ENCODE measurements at regions not wholly inside any gene's neighbourhood (a gene's known extent, or its start where the extent isn't known, plus 50 kb on each side); places are given as distances from the start of the nearest gene placed in this dataset.

DNA sequence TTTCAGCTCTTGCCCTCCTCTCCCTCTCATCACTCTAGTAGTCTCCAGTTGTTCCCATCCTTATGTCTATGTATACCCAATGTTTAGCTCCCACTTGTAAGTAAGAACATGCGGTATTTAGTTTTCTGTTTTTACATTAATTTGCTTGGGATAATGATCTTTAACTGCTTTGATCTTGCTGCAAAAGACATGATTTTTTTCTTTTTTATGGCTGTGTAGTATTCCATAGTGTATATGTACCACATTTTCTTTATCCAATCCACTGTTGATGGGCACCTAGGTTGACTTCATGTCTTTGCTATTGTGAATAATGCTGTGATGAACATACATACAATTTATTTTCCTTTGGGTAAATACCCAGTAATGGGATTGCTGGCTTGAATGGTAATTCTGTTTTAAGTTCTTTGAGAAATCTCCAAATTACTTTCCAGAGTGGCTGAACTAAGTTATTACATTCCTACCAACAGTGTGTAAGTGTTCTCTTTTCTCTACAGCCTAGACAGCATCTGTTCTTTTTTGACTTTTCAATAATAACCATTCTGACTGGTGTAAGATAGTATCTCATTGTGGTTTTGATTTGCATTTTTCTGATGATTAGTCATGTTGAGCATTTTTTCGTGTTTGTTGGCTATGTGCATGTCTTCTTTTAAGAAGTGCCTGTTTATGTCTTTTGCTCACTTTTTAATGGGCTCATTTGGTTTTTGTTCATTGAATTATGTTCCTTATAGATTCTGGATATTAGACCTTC is 179.6 kb upstream of the SLC39A10 start (continued):
- TF ChIP-seq ZNF75D (CRISPR knock-in tag; IDR thresholded peaks at IDR 0.05; ENCODE audit: borderline replicate concordance) (no peak), GATAD2A (CRISPR knock-in tag; IDR thresholded peaks at IDR 0.05) (no peak), ASH2L (IDR thresholded peaks at IDR 0.05; ENCODE audit: insufficient read length, low read depth, low read length) (no peak), CHD4 (IDR thresholded peaks at IDR 0.05; ENCODE audit: borderline replicate concordance, low read length) (no peak)

DNA sequence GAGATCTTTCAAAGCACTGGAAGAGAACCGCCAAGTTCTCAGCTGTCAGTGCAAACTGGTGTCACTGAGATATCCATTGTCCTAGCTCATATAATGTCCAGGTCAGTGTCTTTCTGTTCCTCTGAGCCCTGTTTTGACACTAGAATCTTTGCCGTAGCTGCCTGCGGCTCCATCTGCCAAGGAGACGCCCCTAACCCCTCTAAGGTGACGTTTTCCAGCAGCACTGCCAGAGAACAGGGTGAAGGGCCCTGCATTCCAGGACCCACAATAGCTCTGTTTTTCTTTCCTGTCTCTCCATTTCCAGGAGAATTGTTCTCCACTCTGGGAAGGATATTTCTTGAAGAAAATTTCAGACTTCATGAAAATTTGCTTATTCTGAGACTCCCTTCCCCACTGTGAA is 181.7 kb upstream of the SLC39A10 start:
- no peaks in the 10 kb centered on the region for H3K36me3 ChIP-seq (replicated peaks in 1 of 2; ENCODE audit: control insufficient read depth in 1 of 2, insufficient read depth in 2 of 2, low read length in 2 of 2)
- H3K79me2 ChIP-seq (ENCODE audit: insufficient read depth, low read length), result no peaks in the 10 kb centered on the region
- WGBS (ENCODE audit: low lambda C conversion rate), result 23% methylated on average over 5 of the region's 5 CpGs
- ChIA-PET POLR2A (no interaction called here), CTCF (ENCODE audit: low intra/inter-chr PET ratio, low total read pairs) (no interaction called here)
- ATAC-seq (no peak), DNase-seq (ENCODE audit: low spot score) (no peak), FAIRE-seq (no peak)
- TF ChIP-seq NR3C1 (CRISPR knock-in tag; IDR thresholded peaks at IDR 0.05) (no peak), MTF1 (CRISPR knock-in tag; IDR thresholded peaks at IDR 0.05) (no peak), ZNF790 (CRISPR knock-in tag; IDR thresholded peaks at IDR 0.05; ENCODE audit: borderline replicate concordance) (no peak)
- TF ChIP-seq, protein P1, sequence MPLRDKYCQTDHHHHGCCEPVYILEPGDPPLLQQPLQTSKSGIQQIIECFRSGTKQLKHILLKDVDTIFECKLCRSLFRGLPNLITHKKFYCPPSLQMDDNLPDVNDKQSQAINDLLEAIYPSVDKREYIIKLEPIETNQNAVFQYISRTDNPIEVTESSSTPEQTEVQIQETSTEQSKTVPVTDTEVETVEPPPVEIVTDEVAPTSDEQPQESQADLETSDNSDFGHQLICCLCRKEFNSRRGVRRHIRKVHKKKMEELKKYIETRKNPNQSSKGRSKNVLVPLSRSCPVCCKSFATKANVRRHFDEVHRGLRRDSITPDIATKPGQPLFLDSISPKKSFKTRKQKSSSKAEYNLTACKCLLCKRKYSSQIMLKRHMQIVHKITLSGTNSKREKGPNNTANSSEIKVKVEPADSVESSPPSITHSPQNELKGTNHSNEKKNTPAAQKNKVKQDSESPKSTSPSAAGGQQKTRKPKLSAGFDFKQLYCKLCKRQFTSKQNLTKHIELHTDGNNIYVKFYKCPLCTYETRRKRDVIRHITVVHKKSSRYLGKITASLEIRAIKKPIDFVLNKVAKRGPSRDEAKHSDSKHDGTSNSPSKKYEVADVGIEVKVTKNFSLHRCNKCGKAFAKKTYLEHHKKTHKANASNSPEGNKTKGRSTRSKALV (CRISPR knock-in tag; IDR thresholded peaks at IDR 0.05), result no peak
- intact Hi-C loops (cut with micrococcal nuclease; ENCODE audit: unreplicated experiment), result no loop called here
- H4K20me1 ChIP-seq (ENCODE audit: insufficient read depth, low read length), result no peaks in the 10 kb centered on the region
- H2AFZ ChIP-seq (ENCODE audit: low read length), result no peak overlapping the region
- H3K4me2 ChIP-seq (ENCODE audit: low read depth, low read length), result no peak overlapping the region
- in situ Hi-C loops (cut with HindIII; ENCODE audit: extremely low pct_ligation_motif_present, low pct_unique_long_range_greater_than_20kb), result no loop called here
- H3K9me3 ChIP-seq (ENCODE audit: low read length), result no peaks in the 10 kb centered on the region
- H3K4me1 ChIP-seq (ENCODE audit: insufficient read depth, low read length), result no peaks in the 10 kb centered on the region
- H3K27me3 ChIP-seq (ENCODE audit: control insufficient read depth in 1 of 2, insufficient read depth in 2 of 2, low read length in 2 of 2), result peaks cover 0 to 4% of the 10 kb centered on the region in 2 experiments; a peak in 1 of 5 replicates
- H3K9ac ChIP-seq (ENCODE audit: insufficient read depth, low read depth, low read length), result no peak overlapping the region
- no peak overlapping the region for H3K27ac ChIP-seq (ENCODE audit: extremely low read length, insufficient read depth, low read length)
- H3K4me3 ChIP-seq (replicated peaks in 1 of 3; ENCODE audit: insufficient read depth in 1 of 3, low read depth in 2 of 3, low read length in 3 of 3), result no peak overlapping the region
- BruUV-seq (replicated peaks), result no TSS peak
